IPS DF 6.9 (cell line): ENCODE measurements at regions not wholly inside any gene's neighbourhood (a gene's known extent, or its start where the extent isn't known, plus 50 kb on each side); places are given as distances from the start of the nearest gene placed in this dataset.
"Not testable (repeated sequence)": the region's sequence is repeated elsewhere in the genome, so short reads cannot be mapped to it uniquely, and the experiment has no call there.

Experiments used
- DNase-seq: peaks from one replicate; pipeline ENCODE4 v3.0.0-alpha.2; 2013; ENCODE audit warnings: low read depth, low spot score
- H3K27ac ChIP-seq: one replicate; pipeline ENCODE4 v1.5.1; 2013; ENCODE audit warnings: low read length, control low read depth
- H3K27me3 ChIP-seq: 2 replicates; pipeline ENCODE4 v1.6.1; 2013; ENCODE audit warnings: mild to moderate bottlenecking, low read length; ENCODE audit not compliant: control insufficient read depth, insufficient read depth
- H3K36me3 ChIP-seq: 2 replicates; pipeline ENCODE4 v1.6.1; 2013; ENCODE audit warnings: low read length; ENCODE audit not compliant: control insufficient read depth, insufficient read depth
- H3K4me1 ChIP-seq: 2 replicates; pipeline ENCODE4 v1.6.1; 2013; ENCODE audit warnings: low read length; ENCODE audit not compliant: control insufficient read depth, insufficient read depth
- H3K4me3 ChIP-seq: 2 replicates; pipeline ENCODE4 v1.5.1; 2013; ENCODE audit warnings: mild to moderate bottlenecking, low read length
- H3K9me3 ChIP-seq: 2 replicates; pipeline ENCODE4 v1.6.1; 2013; ENCODE audit warnings: low read length, inconsistent platforms; ENCODE audit not compliant: control insufficient read depth, insufficient read depth
- WGBS: extraction: QIAGEN DNeasy Blood & Tissue Kit; methylation state at CpG from one replicate; pipeline ENCODE4 v1.1.7; 2013; ENCODE audit warnings: mixed read lengths, missing lambda C conversion rate; ENCODE audit not compliant: insufficient read length, insufficient coverage; 5-methylcytosine and 5-hydroxymethylcytosine counted together

GRCh38 chr5:87741881-87742280 lies 329.2 kb upstream of the CCNH start:
- H3K9me3 ChIP-seq: no peaks in the 10 kb centered on the region
- no peaks in the 10 kb centered on the region for H3K27me3 ChIP-seq
- no peak overlapping the region for H3K27ac ChIP-seq
- H3K36me3 ChIP-seq: no peaks in the 10 kb centered on the region
- no peaks in the 10 kb centered on the region for H3K4me1 ChIP-seq
- WGBS: no CpG with 5 or more reads among the region's 2 CpGs
- H3K4me3 ChIP-seq: no peak overlapping the region
- no peak for DNase-seq

GRCh38 chr5:87735923-87736322 lies 323.2 kb upstream of the CCNH start:
- DNase-seq: no peak
- no CpG with 5 or more reads among the region's 1 CpG for WGBS
- H3K4me1 ChIP-seq: peaks cover 1% of the 10 kb centered on the region; the same call in 1 of the 2 replicates
- no peak overlapping the region for H3K4me3 ChIP-seq
- no peak overlapping the region for H3K27ac ChIP-seq
- H3K27me3 ChIP-seq: no peaks in the 10 kb centered on the region
- H3K36me3 ChIP-seq: no peaks in the 10 kb centered on the region
- H3K9me3 ChIP-seq: no peaks in the 10 kb centered on the region

GRCh38 chr5:87733897-87734296 lies 321.2 kb upstream of the CCNH start:
- whole genome bisulfite sequencing: no CpG with 5 or more reads among the region's 3 CpGs
- no peaks in the 10 kb centered on the region for H3K27me3 ChIP-seq

GRCh38 chr5:87732875-87733768 lies 320.4 kb upstream of the CCNH start:
- DNase-seq: no peak
- Histone ChIP-seq H3K27ac (no peak overlapping the region), H3K4me3 (no peak overlapping the region), H3K27me3 (no peaks in the 10 kb centered on the region), H3K36me3 (no peaks in the 10 kb centered on the region), H3K4me1 (peaks cover 1% of the 10 kb centered on the region; the same call in 1 of the 2 replicates), H3K9me3 (no peaks in the 10 kb centered on the region)
- no CpG with 5 or more reads among the region's 7 CpGs for WGBS

More at GRCh38 chr5:87733897-87734296, 321.2 kb upstream of the CCNH start:
- H3K9me3 ChIP-seq: no peaks in the 10 kb centered on the region
- H3K27ac ChIP-seq: no peak overlapping the region
- H3K4me1 ChIP-seq: peaks cover 1% of the 10 kb centered on the region; the same call in 1 of the 2 replicates
- DNase-seq: no peak
- H3K36me3 ChIP-seq: no peaks in the 10 kb centered on the region
- no peak overlapping the region for H3K4me3 ChIP-seq

GRCh38 chr5:87729781-87730180 lies 317.1 kb upstream of the CCNH start:
- no peak for DNase-seq
- no peaks in the 10 kb centered on the region for H3K9me3 ChIP-seq
- no peak overlapping the region for H3K27ac ChIP-seq
- H3K27me3 ChIP-seq: no peaks in the 10 kb centered on the region
- H3K4me3 ChIP-seq: no peak overlapping the region
- H3K36me3 ChIP-seq: no peaks in the 10 kb centered on the region
- H3K4me1 ChIP-seq: peaks cover 1% of the 10 kb centered on the region; the same call in 1 of the 2 replicates

- Histone ChIP-seq H3K4me3 (no peak overlapping the region), H3K9me3 (no peaks in the 10 kb centered on the region), H3K27ac (no peak overlapping the region), H3K27me3 (no peaks in the 10 kb centered on the region), H3K36me3 (no peaks in the 10 kb centered on the region), H3K4me1 (no peaks in the 10 kb centered on the region)
- whole genome bisulfite sequencing: no CpG with 5 or more reads among the region's 3 CpGs
- DNase-seq: no peak
Measured at GRCh38 chr5:87722286-87722685, 309.6 kb upstream of the CCNH start.

- WGBS: no CpG with 5 or more reads among the region's 15 CpGs
- not testable (repeated sequence) for H3K36me3 ChIP-seq, H3K27ac ChIP-seq
Measured at GRCh38 chr5:87718224-87718925, 305.6 kb upstream of the CCNH start.

GRCh38 chr5:87717761-87718160 lies 305.0 kb upstream of the CCNH start:
- Histone ChIP-seq H3K27ac (no peak overlapping the region), H3K4me1 (no peaks in the 10 kb centered on the region), H3K4me3 (no peak overlapping the region), H3K27me3 (no peaks in the 10 kb centered on the region), H3K36me3 (no peaks in the 10 kb centered on the region), H3K9me3 (no peaks in the 10 kb centered on the region)
- DNase-seq: no peak
- WGBS: no CpG with 5 or more reads among the region's 2 CpGs

More at GRCh38 chr5:87718224-87718925, 305.6 kb upstream of the CCNH start:
- not testable (repeated sequence) for H3K27me3 ChIP-seq, DNase-seq, H3K4me1 ChIP-seq, H3K9me3 ChIP-seq, H3K4me3 ChIP-seq

GRCh38 chr5:87705876-87706275 lies 293.1 kb upstream of the CCNH start:
- H3K27me3 ChIP-seq: no peaks in the 10 kb centered on the region
- no peak for DNase-seq
- WGBS: no CpG with 5 or more reads among the region's 1 CpG
- H3K4me3 ChIP-seq: no peak overlapping the region
- no peaks in the 10 kb centered on the region for H3K4me1 ChIP-seq
- no peaks in the 10 kb centered on the region for H3K36me3 ChIP-seq
- no peaks in the 10 kb centered on the region for H3K9me3 ChIP-seq
- H3K27ac ChIP-seq: no peak overlapping the region

GRCh38 chr5:87686975-87687374 lies 274.2 kb upstream of the CCNH start:
- Histone ChIP-seq H3K27me3 (no peaks in the 10 kb centered on the region), H3K4me3 (no peak overlapping the region), H3K4me1 (no peaks in the 10 kb centered on the region), H3K9me3 (no peaks in the 10 kb centered on the region), H3K36me3 (no peaks in the 10 kb centered on the region), H3K27ac (no peak overlapping the region)
- no peak for DNase-seq
- WGBS: no CpG with 5 or more reads among the region's 1 CpG
